ENCODE measurements at regions not wholly inside any gene's neighbourhood (a gene's known extent, or its start where the extent isn't known, plus 50 kb on each side); places are given as distances from the start of the nearest gene placed in this dataset.
"Not testable (repeated sequence)": the region's sequence is repeated elsewhere in the genome, so short reads cannot be mapped to it uniquely, and the experiment has no call there.

DNA sequence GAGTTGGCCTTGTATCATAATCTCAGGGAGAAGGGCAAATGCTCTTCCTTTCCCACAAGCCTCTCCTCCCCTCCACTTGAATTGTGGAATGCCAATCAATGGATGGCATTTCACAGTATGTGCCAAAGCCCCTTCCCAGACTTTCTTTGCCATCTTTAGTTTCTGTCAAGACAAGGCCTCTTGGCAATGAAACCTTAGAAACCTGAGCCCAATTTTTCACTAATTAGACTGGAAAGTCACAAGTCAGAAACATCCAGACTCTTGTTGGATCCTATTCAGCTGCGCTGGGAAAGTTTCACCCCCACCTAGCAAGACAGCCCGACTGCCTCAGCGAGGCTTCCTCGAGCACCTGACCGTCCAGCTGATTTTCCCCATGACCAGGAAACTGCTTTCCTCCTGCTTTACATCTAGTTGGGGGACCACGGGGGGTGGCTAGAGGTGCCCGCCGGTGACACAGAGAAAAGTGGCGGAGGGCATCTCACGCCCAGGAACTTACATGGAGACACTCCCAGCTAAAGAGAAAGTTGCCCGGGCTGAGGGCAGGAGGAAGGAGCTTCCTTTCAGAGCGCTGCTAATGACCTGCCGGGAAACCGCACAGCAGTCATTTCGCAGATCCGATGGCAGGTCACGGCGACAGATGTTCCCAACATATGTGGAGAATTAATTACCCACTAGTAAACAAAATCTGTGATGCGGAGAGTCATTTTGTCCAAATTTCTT lies 302.6 kb upstream of the RRP15 start:
- H3K27ac ChIP-seq, result no peak overlapping the region
- no peak for ATAC-seq
- no peaks in the 10 kb centered on the region for H3K36me3 ChIP-seq
- TF ChIP-seq, protein P1, sequence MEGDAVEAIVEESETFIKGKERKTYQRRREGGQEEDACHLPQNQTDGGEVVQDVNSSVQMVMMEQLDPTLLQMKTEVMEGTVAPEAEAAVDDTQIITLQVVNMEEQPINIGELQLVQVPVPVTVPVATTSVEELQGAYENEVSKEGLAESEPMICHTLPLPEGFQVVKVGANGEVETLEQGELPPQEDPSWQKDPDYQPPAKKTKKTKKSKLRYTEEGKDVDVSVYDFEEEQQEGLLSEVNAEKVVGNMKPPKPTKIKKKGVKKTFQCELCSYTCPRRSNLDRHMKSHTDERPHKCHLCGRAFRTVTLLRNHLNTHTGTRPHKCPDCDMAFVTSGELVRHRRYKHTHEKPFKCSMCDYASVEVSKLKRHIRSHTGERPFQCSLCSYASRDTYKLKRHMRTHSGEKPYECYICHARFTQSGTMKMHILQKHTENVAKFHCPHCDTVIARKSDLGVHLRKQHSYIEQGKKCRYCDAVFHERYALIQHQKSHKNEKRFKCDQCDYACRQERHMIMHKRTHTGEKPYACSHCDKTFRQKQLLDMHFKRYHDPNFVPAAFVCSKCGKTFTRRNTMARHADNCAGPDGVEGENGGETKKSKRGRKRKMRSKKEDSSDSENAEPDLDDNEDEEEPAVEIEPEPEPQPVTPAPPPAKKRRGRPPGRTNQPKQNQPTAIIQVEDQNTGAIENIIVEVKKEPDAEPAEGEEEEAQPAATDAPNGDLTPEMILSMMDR (IDR thresholded peaks at IDR 0.05), result no peak
- no peaks in the 10 kb centered on the region for H3K9me3 ChIP-seq
- DNase-seq, result no peak
- H3K27me3 ChIP-seq (ENCODE audit: low read depth), result no peaks in the 10 kb centered on the region
- no peak overlapping the region for H3K4me3 ChIP-seq
- intact Hi-C loops (cut with DNase I), result no loop called here
- no peaks in the 10 kb centered on the region for H3K4me1 ChIP-seq

DNA sequence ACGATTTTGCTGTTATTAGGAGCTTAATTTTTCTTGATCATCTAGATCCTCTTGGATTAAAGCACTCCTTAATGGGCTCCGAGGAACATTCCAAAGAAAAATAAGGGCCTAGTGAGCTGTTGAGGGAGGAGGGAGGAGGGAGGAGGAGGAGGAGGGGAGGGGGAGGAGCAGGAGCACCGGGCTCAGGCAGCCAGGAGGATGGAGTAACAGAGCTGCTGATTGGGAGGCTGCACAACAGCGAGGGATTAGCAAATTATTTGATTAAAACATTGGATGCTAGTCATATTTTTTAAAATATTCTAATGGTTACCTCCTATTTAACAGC lies 302.1 kb upstream of the RRP15 start:
- TF ChIP-seq, protein P1 (IDR thresholded peaks at IDR 0.05), result no peak
- intact Hi-C loops (cut with DNase I), result no loop called here
- no peaks in the 10 kb centered on the region for H3K4me1 ChIP-seq

DNA sequence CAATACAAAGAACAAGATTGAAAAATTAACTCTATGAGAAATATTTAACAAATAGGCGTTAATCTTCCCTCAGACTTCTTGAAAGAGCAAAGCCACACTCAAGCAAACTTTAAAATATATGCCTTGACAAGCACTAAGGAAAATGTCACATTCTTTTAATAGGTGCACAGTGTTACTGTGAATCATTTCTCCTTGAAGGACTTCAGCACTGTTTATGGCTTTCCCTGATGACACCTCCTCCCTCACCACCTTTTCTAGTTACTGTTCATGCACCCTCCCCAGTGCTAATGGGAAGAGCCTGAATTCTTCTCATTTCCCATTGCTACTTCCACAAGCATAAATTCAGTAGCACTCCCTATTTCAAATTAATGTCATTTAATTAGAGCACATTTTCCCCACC lies 299.5 kb upstream of the RRP15 start:
- TF ChIP-seq, protein P1 (IDR thresholded peaks at IDR 0.05), result no peak
- no peak overlapping the region for H3K27ac ChIP-seq
- intact Hi-C loops (cut with DNase I), result no loop called here
- no peak overlapping the region for H3K4me3 ChIP-seq
- no peak for ATAC-seq
- H3K27me3 ChIP-seq (ENCODE audit: low read depth), result no peaks in the 10 kb centered on the region
- no peak for DNase-seq
- no peaks in the 10 kb centered on the region for H3K36me3 ChIP-seq
- H3K4me1 ChIP-seq, result no peaks in the 10 kb centered on the region
- H3K9me3 ChIP-seq, result no peaks in the 10 kb centered on the region

More for the DNA sequence above, 302.1 kb upstream of the RRP15 start:
- no peak for DNase-seq
- ATAC-seq, result no peak
- Histone ChIP-seq H3K27ac (no peak overlapping the region), H3K4me3 (no peak overlapping the region), H3K9me3 (no peaks in the 10 kb centered on the region), H3K27me3 (ENCODE audit: low read depth) (no peaks in the 10 kb centered on the region), H3K36me3 (no peaks in the 10 kb centered on the region)

DNA sequence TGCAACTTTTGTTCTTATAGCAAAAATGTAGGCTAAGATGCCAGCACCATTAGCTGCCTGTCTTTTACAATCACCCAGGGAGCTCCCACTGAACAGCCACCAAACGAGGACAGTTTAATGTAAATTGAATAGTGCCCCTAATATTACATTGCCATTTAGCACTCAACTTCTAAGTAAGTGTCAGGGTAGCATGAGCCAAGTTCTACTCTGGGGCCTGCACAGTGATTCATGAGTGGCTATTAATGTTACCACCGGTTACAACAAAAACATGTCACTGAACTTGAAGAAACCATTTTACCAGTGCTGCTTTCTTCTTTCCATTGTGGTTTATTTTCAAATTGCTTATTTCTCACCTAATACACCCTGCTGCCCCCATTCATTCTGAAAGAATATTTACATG lies 295.6 kb upstream of the RRP15 start:
- Histone ChIP-seq H3K4me3 (no peak overlapping the region), H3K27ac (no peak overlapping the region), H3K4me1 (no peaks in the 10 kb centered on the region), H3K27me3 (ENCODE audit: low read depth) (no peaks in the 10 kb centered on the region), H3K36me3 (no peaks in the 10 kb centered on the region), H3K9me3 (no peaks in the 10 kb centered on the region)
- intact Hi-C loops (cut with DNase I), result no loop called here
- ATAC-seq (no peak), DNase-seq (no peak)
- TF ChIP-seq, protein P1 (IDR thresholded peaks at IDR 0.05), result no peak

DNA sequence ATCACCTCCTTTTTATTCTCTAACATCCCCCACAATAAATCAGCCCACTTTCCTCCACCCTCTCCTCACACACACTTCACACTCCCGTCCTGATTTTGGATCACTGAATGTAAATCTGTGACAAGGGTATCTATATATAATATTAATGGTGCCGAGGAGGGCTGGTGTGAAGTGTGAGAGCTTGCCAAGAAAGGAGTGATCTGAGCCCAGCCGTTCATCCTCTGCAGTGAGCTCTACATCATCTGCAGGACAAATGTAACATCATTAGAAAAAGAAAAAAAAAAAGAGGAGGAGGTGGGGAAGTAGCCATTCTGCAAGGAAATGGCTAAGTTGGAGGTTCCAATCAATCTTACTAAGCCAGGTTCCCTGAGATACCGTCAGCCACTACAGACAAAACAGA lies 291.7 kb upstream of the RRP15 start:
- no peak overlapping the region for H3K4me3 ChIP-seq
- no peak for ATAC-seq
- TF ChIP-seq, protein P1 (IDR thresholded peaks at IDR 0.05), result no peak
- intact Hi-C loops (cut with DNase I), result no loop called here
- no peaks in the 10 kb centered on the region for H3K36me3 ChIP-seq
- H3K27me3 ChIP-seq (ENCODE audit: low read depth), result no peaks in the 10 kb centered on the region
- no peak overlapping the region for H3K27ac ChIP-seq
- no peaks in the 10 kb centered on the region for H3K9me3 ChIP-seq
- no peak for DNase-seq
- no peaks in the 10 kb centered on the region for H3K4me1 ChIP-seq

DNA sequence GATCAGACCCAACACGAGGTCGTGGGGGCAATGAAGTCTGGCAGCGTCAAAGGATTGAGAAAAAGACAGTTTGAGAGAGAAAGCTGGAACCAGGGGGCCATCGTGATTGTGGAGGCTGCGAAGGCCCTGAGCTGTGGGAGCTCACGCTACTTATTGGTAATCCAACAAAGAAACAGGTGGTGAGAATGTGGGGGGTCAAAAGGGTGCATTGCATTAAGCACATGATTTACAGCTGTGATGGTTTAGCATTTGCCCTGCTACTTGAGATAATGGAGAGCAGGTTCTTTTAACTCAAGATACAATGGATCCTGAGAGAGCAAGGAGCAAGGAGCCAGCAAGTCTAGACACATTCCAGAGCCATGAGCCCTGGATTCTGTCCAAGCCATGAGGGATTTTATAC lies 276.8 kb upstream of the RRP15 start:
- H3K4me3 ChIP-seq, ATAC-seq: not testable (repeated sequence)

DNA sequence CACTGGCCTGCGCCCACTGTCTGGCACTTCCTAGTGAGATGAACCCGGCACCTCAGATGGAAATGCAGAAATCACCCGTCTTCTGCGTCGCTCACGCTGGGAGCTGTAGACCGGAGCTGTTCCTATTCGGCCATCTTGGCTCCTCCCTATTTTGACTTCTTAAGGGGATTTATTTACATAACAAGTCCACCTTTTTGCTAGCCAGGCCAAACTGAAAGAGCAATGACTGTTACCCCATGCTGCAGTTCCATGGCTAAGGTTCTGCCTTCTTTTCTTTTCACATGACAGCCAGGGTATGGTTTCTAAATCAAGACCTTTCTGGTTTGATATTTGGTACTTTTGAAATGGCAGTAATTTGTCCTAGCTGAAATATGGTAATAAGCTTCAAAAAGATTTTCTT lies 270.0 kb upstream of the RRP15 start:
- H3K4me3 ChIP-seq; H3K27me3 ChIP-seq (ENCODE audit: low read depth); H3K27ac ChIP-seq; H3K9me3 ChIP-seq; H3K36me3 ChIP-seq; DNase-seq; H3K4me1 ChIP-seq; intact Hi-C loops (cut with DNase I); ATAC-seq: not testable (repeated sequence)

More for the DNA sequence above, 276.8 kb upstream of the RRP15 start:
- intact Hi-C loops (cut with DNase I); H3K9me3 ChIP-seq; H3K4me1 ChIP-seq; H3K27me3 ChIP-seq (ENCODE audit: low read depth); H3K36me3 ChIP-seq; H3K27ac ChIP-seq; DNase-seq: not testable (repeated sequence)

Data from lower lobe of right lung (tissue), 2 donors.